Brain microvascular endothelial cell (primary cell): ENCODE measurements at regions not wholly inside any gene's neighbourhood (a gene's known extent, or its start where the extent isn't known, plus 50 kb on each side); places are given as distances from the start of the nearest gene placed in this dataset.
A peak's percentile ranks its signal among the peaks of the same experiment; 100 is the strongest.

Experiments
- DNase-seq: peaks from one replicate; pipeline ENCODE4 v3.0.0-alpha.2; 2020
- H3K27ac ChIP-seq: fragments of 250-450 bp; sonication (Bioruptor Pico); 2 replicates; pipeline ENCODE4 v1.5.1; 2020; ENCODE audit warnings: mild to moderate bottlenecking, moderate library complexity
- H3K27me3 ChIP-seq: fragments of 250-450 bp; sonication (Bioruptor Pico); replicated peaks from 2 replicates; pipeline ENCODE4 v1.5.1; 2020; ENCODE audit warnings: mild to moderate bottlenecking
- H3K36me3 ChIP-seq: fragments of 250-450 bp; sonication (Bioruptor Pico); replicated peaks from 2 replicates; pipeline ENCODE4 v1.5.1; 2020; ENCODE audit warnings: mild to moderate bottlenecking
- H3K4me3 ChIP-seq: 2 replicates; pipeline ENCODE4 v1.5.1; 2011; ENCODE audit warnings: low read depth, mild to moderate bottlenecking, control low read depth, low read length, moderate library complexity
- in situ Hi-C: cut with HindIII; loops from 2 replicates; pipeline ENCODE4 v1.10.0; 2017; ENCODE audit warnings: low sequenced_read_pairs, low pct_ligation_motif_present
- TF ChIP-seq, protein P1 (sequence below): IDR thresholded peaks from 2 replicates; pipeline ENCODE4 v1.5.1; 2011; ENCODE audit warnings: low read depth, mild to moderate bottlenecking, moderate library complexity, low read length, control low read depth, inconsistent platforms; ENCODE audit errors: missing control alignments

GRCh38 chr5:91229031-91229727 lies 153.9 kb downstream of the ARRDC3 start:
- Histone ChIP-seq H3K4me3 (no peak overlapping the region), H3K27ac (no peak overlapping the region), H3K27me3 (no peaks in the 10 kb centered on the region), H3K36me3 (no peaks in the 10 kb centered on the region)
- no peak for DNase-seq
- in situ Hi-C loops = no loop called here
- TF ChIP-seq, protein P1, sequence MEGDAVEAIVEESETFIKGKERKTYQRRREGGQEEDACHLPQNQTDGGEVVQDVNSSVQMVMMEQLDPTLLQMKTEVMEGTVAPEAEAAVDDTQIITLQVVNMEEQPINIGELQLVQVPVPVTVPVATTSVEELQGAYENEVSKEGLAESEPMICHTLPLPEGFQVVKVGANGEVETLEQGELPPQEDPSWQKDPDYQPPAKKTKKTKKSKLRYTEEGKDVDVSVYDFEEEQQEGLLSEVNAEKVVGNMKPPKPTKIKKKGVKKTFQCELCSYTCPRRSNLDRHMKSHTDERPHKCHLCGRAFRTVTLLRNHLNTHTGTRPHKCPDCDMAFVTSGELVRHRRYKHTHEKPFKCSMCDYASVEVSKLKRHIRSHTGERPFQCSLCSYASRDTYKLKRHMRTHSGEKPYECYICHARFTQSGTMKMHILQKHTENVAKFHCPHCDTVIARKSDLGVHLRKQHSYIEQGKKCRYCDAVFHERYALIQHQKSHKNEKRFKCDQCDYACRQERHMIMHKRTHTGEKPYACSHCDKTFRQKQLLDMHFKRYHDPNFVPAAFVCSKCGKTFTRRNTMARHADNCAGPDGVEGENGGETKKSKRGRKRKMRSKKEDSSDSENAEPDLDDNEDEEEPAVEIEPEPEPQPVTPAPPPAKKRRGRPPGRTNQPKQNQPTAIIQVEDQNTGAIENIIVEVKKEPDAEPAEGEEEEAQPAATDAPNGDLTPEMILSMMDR = no peak

GRCh38 chr5:91228188-91228587 lies 154.9 kb downstream of the ARRDC3 start:
- H3K27ac ChIP-seq = no peak overlapping the region
- no peak for DNase-seq
- in situ Hi-C loops = no loop called here

DNA sequence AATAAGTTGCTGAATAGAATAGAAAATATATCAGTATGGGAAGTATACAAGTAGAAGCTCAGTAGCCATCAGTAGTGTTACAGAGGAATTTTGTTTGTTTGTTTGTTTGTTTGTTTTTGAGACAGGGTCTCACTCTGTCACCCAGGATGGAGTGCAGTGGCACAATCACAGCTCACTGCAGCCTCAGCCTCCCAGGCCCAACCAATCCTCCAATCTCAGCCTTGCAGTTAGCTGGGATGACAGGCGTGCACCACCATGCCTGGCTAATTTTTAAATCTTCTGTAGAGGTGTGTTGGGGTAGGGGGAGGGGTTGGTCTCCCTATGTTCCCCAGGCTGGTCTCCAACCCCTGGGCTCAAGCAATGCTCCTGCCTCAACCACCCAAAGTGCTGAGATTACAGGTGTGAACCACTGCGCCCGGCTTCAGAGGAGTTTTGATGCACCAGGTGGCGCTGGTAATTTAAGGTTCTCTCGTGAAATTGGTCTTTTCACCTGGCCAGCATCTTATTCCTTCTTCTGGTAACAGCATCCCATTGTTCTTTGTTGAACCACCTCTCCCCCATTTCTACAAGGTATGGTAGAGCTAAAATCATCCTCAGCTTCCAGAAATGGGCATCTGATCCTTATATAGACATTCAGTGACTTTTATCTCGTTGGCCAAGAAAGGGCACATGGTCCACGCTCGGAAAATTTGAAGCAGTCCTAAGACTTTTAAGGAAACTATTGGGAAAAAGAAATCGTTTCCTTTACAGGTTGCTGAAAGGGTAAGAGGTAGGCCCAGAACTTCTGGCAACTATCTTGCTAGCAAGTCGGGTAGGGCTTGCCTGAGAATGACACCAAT lies 157.1 kb downstream of the ARRDC3 start:
- H3K4me3 ChIP-seq = no peak overlapping the region
- in situ Hi-C loops = no loop called here
- DNase-seq = no peak
- TF ChIP-seq, protein P1 = peak; percentile 60
- H3K27me3 ChIP-seq = no peaks in the 10 kb centered on the region
- no peaks in the 10 kb centered on the region for H3K36me3 ChIP-seq
- H3K27ac ChIP-seq = no peak overlapping the region

More at GRCh38 chr5:91228188-91228587, 154.9 kb downstream of the ARRDC3 start:
- Histone ChIP-seq H3K27me3 (no peaks in the 10 kb centered on the region), H3K36me3 (no peaks in the 10 kb centered on the region), H3K4me3 (no peak overlapping the region)
- TF ChIP-seq, protein P1 = no peak

DNA sequence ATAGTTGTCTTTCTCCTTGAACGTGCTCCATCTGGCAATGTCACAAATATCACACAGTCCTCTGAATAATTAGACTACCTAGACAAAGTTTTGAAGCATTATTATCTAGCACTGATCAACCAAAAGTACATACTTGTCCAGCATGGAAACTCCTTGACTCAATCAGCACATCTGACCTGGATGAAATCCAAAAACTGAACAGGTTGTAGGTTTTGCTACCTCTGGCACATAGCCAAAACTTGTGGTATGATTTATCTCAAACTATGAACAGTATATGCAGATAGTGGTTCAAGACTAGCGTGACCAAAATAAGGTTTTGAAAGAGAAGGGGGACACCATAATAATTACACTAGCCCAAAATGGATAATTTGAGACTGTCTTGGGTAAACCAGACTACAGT lies 158.1 kb downstream of the ARRDC3 start:
- no peaks in the 10 kb centered on the region for H3K36me3 ChIP-seq
- DNase-seq = no peak
- TF ChIP-seq, protein P1 = no peak
- H3K27ac ChIP-seq = no peak overlapping the region
- no peaks in the 10 kb centered on the region for H3K27me3 ChIP-seq
- in situ Hi-C loops = no loop called here
- no peak overlapping the region for H3K4me3 ChIP-seq

DNA sequence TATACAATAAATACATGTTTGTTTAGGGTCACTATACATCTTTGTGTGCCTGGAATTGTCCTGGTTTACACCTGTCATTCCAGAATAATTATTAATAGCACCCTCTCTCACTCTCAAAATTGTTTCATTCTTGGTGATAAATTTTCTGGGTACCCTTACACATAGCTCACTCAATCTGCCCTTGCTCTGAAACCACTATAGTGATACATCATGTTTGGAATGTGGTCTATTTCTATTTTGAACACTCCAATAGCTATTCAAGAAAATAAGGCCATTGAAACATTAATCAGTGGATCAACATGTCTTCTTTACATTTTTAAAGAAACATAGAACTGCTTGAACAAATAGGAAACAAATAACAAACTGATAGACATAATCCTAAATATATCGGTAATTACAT lies 158.7 kb downstream of the ARRDC3 start:
- H3K27me3 ChIP-seq = no peaks in the 10 kb centered on the region
- DNase-seq = peak; percentile 34
- no peak overlapping the region for H3K27ac ChIP-seq
- in situ Hi-C loops = no loop called here
- TF ChIP-seq, protein P1 = no peak
- no peak overlapping the region for H3K4me3 ChIP-seq
- no peaks in the 10 kb centered on the region for H3K36me3 ChIP-seq
